Trophoblast cell (in vitro differentiated cells and primary cell): ENCODE measurements at regions not wholly inside any gene's neighbourhood (a gene's known extent, or its start where the extent isn't known, plus 50 kb on each side); places are given as distances from the start of the nearest gene placed in this dataset.

Source experiments
- DNase-seq, 2 donors: peaks; one replicate each; pipeline ENCODE4 v3.0.0-alpha.2; 2016
- H2AFZ ChIP-seq: 2 replicates; pipeline ENCODE4 v1.6.1; 2013; ENCODE audit warnings: low read length, moderate library complexity, mild to moderate bottlenecking; ENCODE audit not compliant: insufficient read depth, poor library complexity
- H2AK5ac ChIP-seq: 2 replicates; pipeline ENCODE4 v1.6.1; 2013; ENCODE audit warnings: mild to moderate bottlenecking, low read length
- H2BK120ac ChIP-seq: 2 replicates; pipeline ENCODE4 v1.6.1; 2013; ENCODE audit warnings: low read length, mild to moderate bottlenecking, moderate library complexity; ENCODE audit not compliant: insufficient read depth, poor library complexity
- H2BK12ac ChIP-seq: 2 replicates; pipeline ENCODE4 v1.6.1; 2013; ENCODE audit warnings: mild to moderate bottlenecking, low read length, moderate library complexity
- H2BK5ac ChIP-seq: 2 replicates; pipeline ENCODE4 v1.6.1; 2013; ENCODE audit warnings: low read length, low read depth, moderate library complexity, mild to moderate bottlenecking; ENCODE audit not compliant: poor library complexity
- H3K14ac ChIP-seq: 2 replicates; pipeline ENCODE4 v1.6.1; 2013; ENCODE audit warnings: mild to moderate bottlenecking, low read length
- H3K18ac ChIP-seq: 2 replicates; pipeline ENCODE4 v1.6.1; 2013; ENCODE audit warnings: mild to moderate bottlenecking, low read length
- H3K23ac ChIP-seq: 2 replicates; pipeline ENCODE4 v1.6.1; 2013; ENCODE audit warnings: low read length
- H3K27ac ChIP-seq: 2 replicates; pipeline ENCODE4 v1.5.1; 2013; ENCODE audit warnings: low read depth, mild to moderate bottlenecking, inconsistent platforms, low read length, moderate library complexity
- H3K27me3 ChIP-seq: 2 replicates; pipeline ENCODE4 v1.6.1; 2013; ENCODE audit warnings: inconsistent platforms, mild to moderate bottlenecking, low read length, moderate library complexity; ENCODE audit not compliant: insufficient read depth
- H3K36me3 ChIP-seq, 2 experiments: 1 replicate in 1 of 2; 2 replicates in 1 of 2; pipeline ENCODE4 v1.6.1; 2013; ENCODE audit warnings: low read length in 2 of 2, mild to moderate bottlenecking in 2 of 2, moderate library complexity in 1 of 2; ENCODE audit not compliant: insufficient read depth in 2 of 2, control insufficient read depth in 1 of 2
- H3K4ac ChIP-seq: 2 replicates; pipeline ENCODE4 v1.6.1; 2013; ENCODE audit warnings: low read depth, mild to moderate bottlenecking, low read length, moderate library complexity
- H3K4me1 ChIP-seq, 2 experiments: 1 replicate in 1 of 2; 2 replicates in 1 of 2; pipeline ENCODE4 v1.6.1; 2013; ENCODE audit warnings: low read length in 2 of 2, mild to moderate bottlenecking in 2 of 2, moderate library complexity in 1 of 2; ENCODE audit not compliant: insufficient read depth in 2 of 2, control insufficient read depth in 1 of 2
- H3K4me2 ChIP-seq: 2 replicates; pipeline ENCODE4 v1.6.1; 2013; ENCODE audit warnings: inconsistent platforms, mild to moderate bottlenecking, low read length, moderate library complexity
- H3K4me3 ChIP-seq: 2 replicates; pipeline ENCODE4 v1.5.1; 2013; ENCODE audit warnings: mild to moderate bottlenecking, low read depth, low read length, inconsistent platforms
- H3K79me1 ChIP-seq: one replicate; pipeline ENCODE4 v1.6.1; 2013; ENCODE audit warnings: low read length
- H3K79me2 ChIP-seq: 2 replicates; pipeline ENCODE4 v1.6.1; 2013; ENCODE audit warnings: low read length, mild to moderate bottlenecking; ENCODE audit not compliant: control insufficient read depth, insufficient read depth, poor library complexity
- H3K9ac ChIP-seq: 2 replicates; pipeline ENCODE4 v1.6.1; 2013; ENCODE audit warnings: mild to moderate bottlenecking, low read length
- H3K9me3 ChIP-seq: 2 replicates; pipeline ENCODE4 v1.6.1; 2013; ENCODE audit warnings: low read depth, mild to moderate bottlenecking, control low read depth, inconsistent platforms, low read length; ENCODE audit not compliant: insufficient read depth
- H4K12ac ChIP-seq: 2 replicates; pipeline ENCODE4 v1.6.1; 2013; ENCODE audit warnings: low read depth, mild to moderate bottlenecking, low read length, moderate library complexity
- H4K8ac ChIP-seq: 2 replicates; pipeline ENCODE4 v1.6.1; 2013; ENCODE audit warnings: low read depth, mild to moderate bottlenecking, low read length, moderate library complexity
- H4K91ac ChIP-seq: one replicate; pipeline ENCODE4 v1.6.1; 2013; ENCODE audit warnings: low read depth, mild to moderate bottlenecking, low read length, moderate library complexity
- WGBS: extraction: QIAGEN DNeasy Blood & Tissue Kit; methylation state at CpG from one replicate; pipeline ENCODE4 v1.1.7; 2013; ENCODE audit warnings: missing lambda C conversion rate; ENCODE audit not compliant: insufficient read length, insufficient coverage; ENCODE audit errors: extremely low coverage; 5-methylcytosine and 5-hydroxymethylcytosine counted together

GRCh38 chr5:57893926-57894325 is 411.3 kb upstream of the ACTBL2 start:
- Histone ChIP-seq H4K91ac (no peak overlapping the region), H2BK12ac (no peak overlapping the region), H3K27me3 (no peaks in the 10 kb centered on the region), H4K8ac (no peak overlapping the region), H3K14ac (no peak overlapping the region), H2BK5ac (no peak overlapping the region), H2AFZ (no peak overlapping the region), H3K18ac (no peak overlapping the region), H3K36me3 (no peaks in the 10 kb centered on the region), H3K4me3 (no peak overlapping the region), H3K4ac (no peak overlapping the region), H3K79me1 (peaks cover 4% of the 10 kb centered on the region), H3K79me2 (no peaks in the 10 kb centered on the region), H3K4me2 (no peak overlapping the region), H2BK120ac (no peak overlapping the region), H3K9ac (no peak overlapping the region), H3K4me1 (peaks cover 3% of the 10 kb centered on the region in 2 experiments), H3K27ac (no peak overlapping the region), H3K9me3 (peaks cover 2% of the 10 kb centered on the region), H4K12ac (no peak overlapping the region), H2AK5ac (no peak overlapping the region), H3K23ac (no peak overlapping the region)
- WGBS = no CpG with 5 or more reads among the region's 1 CpG
- DNase-seq = no peak

GRCh38 chr5:57891443-57891842 is 408.8 kb upstream of the ACTBL2 start:
- H3K14ac ChIP-seq = peak overlapping the region; percentile 40
- peaks cover 3% of the 10 kb centered on the region in 2 experiments for H3K4me1 ChIP-seq
- no peak overlapping the region for H2AFZ ChIP-seq
- H2BK5ac ChIP-seq = no peak overlapping the region
- no peak overlapping the region for H3K4me3 ChIP-seq
- no peak overlapping the region for H3K27ac ChIP-seq
- H4K91ac ChIP-seq = no peak overlapping the region
- H3K27me3 ChIP-seq = no peaks in the 10 kb centered on the region
- H3K18ac ChIP-seq = peak overlapping the region; percentile 35
- H2BK12ac ChIP-seq = peak overlapping the region; percentile 89
- H3K23ac ChIP-seq = no peak overlapping the region
- H3K4me2 ChIP-seq = no peak overlapping the region
- H4K12ac ChIP-seq = no peak overlapping the region
- peaks cover 6% of the 10 kb centered on the region for H3K79me1 ChIP-seq
- no peak overlapping the region for H2BK120ac ChIP-seq
- WGBS = no CpG with 5 or more reads among the region's 1 CpG
- no peak overlapping the region for H2AK5ac ChIP-seq
- no peak overlapping the region for H3K9ac ChIP-seq
- DNase-seq = no peak
- H3K79me2 ChIP-seq = no peaks in the 10 kb centered on the region
- no peaks in the 10 kb centered on the region for H3K36me3 ChIP-seq
- H4K8ac ChIP-seq = no peak overlapping the region
- no peak overlapping the region for H3K4ac ChIP-seq
- no peaks in the 10 kb centered on the region for H3K9me3 ChIP-seq

- Histone ChIP-seq H3K27ac (no peak overlapping the region), H3K4me2 (no peak overlapping the region), H2BK120ac (no peak overlapping the region), H3K4me3 (no peak overlapping the region), H3K14ac (no peak overlapping the region), H3K79me2 (no peaks in the 10 kb centered on the region), H4K8ac (no peak overlapping the region), H3K4ac (no peak overlapping the region), H3K18ac (no peak overlapping the region), H3K36me3 (no peaks in the 10 kb centered on the region), H2AK5ac (no peak overlapping the region), H3K9ac (no peak overlapping the region), H2BK5ac (no peak overlapping the region), H3K27me3 (no peaks in the 10 kb centered on the region), H3K9me3 (no peaks in the 10 kb centered on the region), H4K12ac (no peak overlapping the region), H3K4me1 (peaks cover 3% of the 10 kb centered on the region in 2 experiments), H2BK12ac (no peak overlapping the region), H3K79me1 (peaks cover 6% of the 10 kb centered on the region), H3K23ac (no peak overlapping the region), H4K91ac (no peak overlapping the region), H2AFZ (no peak overlapping the region)
- no CpG with 5 or more reads among the region's 5 CpGs for WGBS
- DNase-seq = peak; percentile 90 to 94
Measured at GRCh38 chr5:57889558-57889957, 406.9 kb upstream of the ACTBL2 start.

- peak overlapping the region; percentile 2 for H2AK5ac ChIP-seq
- H3K14ac ChIP-seq = no peak overlapping the region
- no peaks in the 10 kb centered on the region for H3K36me3 ChIP-seq
- no peak overlapping the region for H3K9ac ChIP-seq
- peaks cover 3 to 5% of the 10 kb centered on the region in 2 experiments for H3K4me1 ChIP-seq
- H3K9me3 ChIP-seq = no peaks in the 10 kb centered on the region
- H4K8ac ChIP-seq = peak overlapping the region; percentile 1
- H2AFZ ChIP-seq = no peak overlapping the region
- no peak overlapping the region for H3K4ac ChIP-seq
- peaks cover 5% of the 10 kb centered on the region for H3K79me1 ChIP-seq
- H3K4me2 ChIP-seq = no peak overlapping the region
- H4K12ac ChIP-seq = no peak overlapping the region
- peak overlapping the region; percentile 64 for H2BK120ac ChIP-seq
- H3K27me3 ChIP-seq = no peaks in the 10 kb centered on the region
- H3K4me3 ChIP-seq = no peak overlapping the region
- WGBS = no CpG with 5 or more reads among the region's 6 CpGs
- no peaks in the 10 kb centered on the region for H3K79me2 ChIP-seq
- H3K23ac ChIP-seq = no peak overlapping the region
- peak; percentile 92 to 98 for DNase-seq
- H2BK12ac ChIP-seq = peak overlapping the region; percentile 4
- H2BK5ac ChIP-seq = no peak overlapping the region
- H3K18ac ChIP-seq = no peak overlapping the region
- H4K91ac ChIP-seq = peak overlapping the region; percentile 31
- H3K27ac ChIP-seq = peak overlapping the region; percentile 7
Measured at GRCh38 chr5:57887851-57888621, 405.4 kb upstream of the ACTBL2 start.
